HG03521 (cell line): ENCODE measurements at regions not wholly inside any gene's neighbourhood (a gene's known extent, or its start where the extent isn't known, plus 50 kb on each side); places are given as distances from the start of the nearest gene placed in this dataset.
"Not testable (repeated sequence)": the region's sequence is repeated elsewhere in the genome, so short reads cannot be mapped to it uniquely, and the experiment has no call there.

Source experiments
- ATAC-seq: cut with Tn5 transposase; IDR thresholded peaks from one replicate; pipeline ENCODE4 v1.9.1; 2021; ENCODE audit warnings: mild to moderate bottlenecking, moderate library complexity; ENCODE audit not compliant: unreplicated experiment

DNA sequence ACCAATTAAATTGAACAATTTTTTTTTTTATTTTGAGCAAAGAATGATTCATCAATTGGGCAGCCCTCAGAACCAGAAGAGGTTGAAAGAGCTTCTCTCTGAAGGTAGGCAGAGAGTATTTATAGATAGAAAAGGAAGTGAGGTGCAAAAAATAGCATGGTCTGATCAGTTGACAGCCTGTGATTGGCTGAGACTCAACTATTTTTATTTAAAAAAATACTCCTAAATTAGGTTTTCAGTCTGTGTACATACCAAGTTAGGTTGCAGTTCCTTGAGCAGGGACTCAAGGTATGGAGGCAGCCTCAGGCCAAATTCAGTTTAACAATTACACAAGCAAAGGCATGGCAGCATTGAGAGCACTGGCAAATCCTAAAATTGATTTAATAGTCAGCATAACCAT, 1074.7 kb downstream of the SORCS1 start:
- ATAC-seq: no peak

GRCh38 chr10:106086391-106086790, 1078.1 kb downstream of the SORCS1 start:
- ATAC-seq: no peak

DNA sequence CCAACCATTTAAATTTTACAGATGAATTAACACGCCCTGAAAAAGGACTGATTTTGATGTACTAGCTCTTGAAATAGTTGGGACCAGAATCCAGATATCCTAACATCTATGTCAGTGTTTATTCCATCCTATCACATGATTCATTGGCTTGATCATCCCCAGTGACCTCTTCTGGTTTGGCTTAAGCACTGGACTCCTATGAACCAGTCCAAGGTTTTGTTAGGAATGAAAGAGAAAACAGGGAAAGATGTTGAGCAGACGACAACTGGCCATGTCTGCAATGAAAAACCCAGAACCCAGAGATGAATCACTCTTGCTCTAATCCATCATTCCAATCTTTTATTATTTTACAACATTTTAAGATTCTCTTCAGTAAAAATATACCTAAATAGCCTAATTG, 1080.9 kb downstream of the SORCS1 start:
- no peak for ATAC-seq

- ATAC-seq: no peak
These were observed 1081.6 kb downstream of the SORCS1 start for GRCh38 chr10:106082865-106083264.

DNA sequence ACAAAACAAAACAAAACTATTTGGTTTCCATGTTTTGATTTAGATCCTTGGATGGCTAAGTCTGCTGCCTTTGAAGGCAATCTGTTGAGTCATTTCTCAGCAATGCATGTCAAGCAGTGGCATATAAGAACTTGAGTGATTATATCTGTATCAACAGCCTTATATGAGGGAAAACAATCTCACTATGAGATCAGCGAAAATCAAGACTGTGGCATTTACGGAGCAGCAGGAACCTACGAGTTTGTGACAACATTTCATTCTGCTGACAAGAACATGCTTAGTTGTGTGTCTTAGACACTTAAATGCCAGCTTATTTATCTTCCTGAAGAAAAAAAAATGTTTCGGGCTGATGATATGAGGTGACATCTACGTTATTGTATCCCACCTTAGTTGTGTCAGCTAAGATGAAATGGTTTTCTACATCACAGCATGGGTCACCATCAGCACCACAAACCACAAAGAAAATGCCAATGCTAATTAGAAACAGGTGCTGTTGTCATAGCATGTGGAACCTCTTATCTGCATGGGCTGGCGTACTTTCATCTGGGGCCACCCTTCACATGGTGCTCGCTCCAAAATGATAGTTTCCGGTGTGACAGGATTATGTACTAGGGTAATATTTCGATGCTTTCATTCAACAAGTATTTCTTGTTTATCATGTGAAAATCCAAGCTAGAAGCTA, 1085.5 kb downstream of the SORCS1 start:
- ATAC-seq: no peak

DNA sequence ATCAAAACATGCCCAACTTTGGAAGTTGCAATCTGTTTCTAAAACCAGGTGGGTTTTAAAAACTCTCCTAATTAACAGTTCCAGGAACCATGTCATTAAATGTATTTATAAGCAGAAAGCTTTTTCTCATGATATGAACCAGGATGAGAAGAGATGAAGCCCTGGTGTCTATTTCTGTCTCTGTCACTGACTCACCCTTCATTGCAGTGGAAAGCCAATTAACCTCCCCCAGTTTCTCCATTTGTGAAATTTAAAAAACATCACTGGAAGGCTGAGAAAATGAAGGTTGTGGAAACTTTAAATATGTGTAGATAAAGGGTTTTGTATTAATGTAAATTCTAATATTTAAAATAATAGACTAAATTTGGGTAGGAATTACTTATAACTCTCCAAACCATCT, 1088.0 kb downstream of the SORCS1 start:
- ATAC-seq: no peak

GRCh38 chr10:106053061-106053460, 1111.4 kb downstream of the SORCS1 start:
- ATAC-seq: no peak

DNA sequence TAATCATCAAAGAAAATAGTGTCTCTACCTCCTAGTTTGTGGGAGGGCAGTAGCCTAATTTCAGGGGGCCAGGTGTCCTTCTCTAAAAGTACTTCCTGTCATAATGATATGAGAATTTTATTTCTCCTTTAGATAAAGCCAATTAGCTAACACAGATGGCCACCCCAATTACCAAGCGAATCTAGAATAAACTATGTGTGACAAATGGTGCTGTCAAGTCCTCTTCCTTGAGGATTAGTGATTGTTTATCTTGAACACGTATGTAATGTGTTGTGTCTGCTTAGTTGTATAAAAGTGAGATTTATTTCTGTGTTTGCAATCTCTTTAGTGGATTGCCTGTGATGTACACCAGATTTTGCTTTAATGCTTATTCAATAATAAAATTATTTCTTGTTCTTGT, 1120.0 kb downstream of the SORCS1 start:
- ATAC-seq: no peak

DNA sequence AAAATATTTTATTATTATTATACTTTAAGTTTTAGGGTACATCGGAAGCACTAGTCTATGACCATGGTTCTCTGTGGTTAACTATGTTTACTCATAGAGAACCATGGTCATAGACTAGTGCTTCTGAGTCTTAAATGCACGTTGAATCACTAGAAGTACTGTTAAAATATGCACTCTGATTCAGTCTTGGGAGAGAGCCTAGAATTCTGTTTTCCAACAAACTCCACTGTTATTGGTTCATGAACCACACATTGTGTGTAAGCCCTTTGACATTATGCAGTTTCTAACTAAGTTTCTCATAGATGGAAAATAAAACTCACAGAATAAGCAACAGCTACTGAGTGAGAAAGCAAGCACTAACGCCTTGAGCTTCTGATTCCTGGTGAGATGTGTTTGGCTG, 1120.6 kb downstream of the SORCS1 start:
- no peak for ATAC-seq

- ATAC-seq: no peak
These were observed 1126.3 kb downstream of the SORCS1 start for GRCh38 chr10:106038246-106038645.

DNA sequence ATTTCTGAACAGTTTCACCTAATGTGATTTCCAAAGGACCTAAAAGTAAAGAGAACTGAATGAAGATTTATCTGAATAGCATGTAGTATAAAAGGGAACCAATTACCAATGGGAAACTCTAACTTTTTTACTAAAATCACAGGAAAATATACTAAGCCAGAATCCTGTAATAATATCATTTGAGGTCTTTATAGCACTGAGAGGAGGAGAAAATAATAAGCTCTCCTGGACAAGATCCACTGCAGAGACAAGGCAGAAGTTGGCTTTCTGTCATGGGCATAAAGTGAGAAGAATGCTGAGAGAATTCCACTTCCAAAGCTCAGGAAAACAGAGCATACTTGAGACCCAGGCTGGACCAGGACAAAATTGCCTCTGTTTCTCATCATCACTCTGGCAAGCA, 1131.4 kb downstream of the SORCS1 start:
- no peak for ATAC-seq

DNA sequence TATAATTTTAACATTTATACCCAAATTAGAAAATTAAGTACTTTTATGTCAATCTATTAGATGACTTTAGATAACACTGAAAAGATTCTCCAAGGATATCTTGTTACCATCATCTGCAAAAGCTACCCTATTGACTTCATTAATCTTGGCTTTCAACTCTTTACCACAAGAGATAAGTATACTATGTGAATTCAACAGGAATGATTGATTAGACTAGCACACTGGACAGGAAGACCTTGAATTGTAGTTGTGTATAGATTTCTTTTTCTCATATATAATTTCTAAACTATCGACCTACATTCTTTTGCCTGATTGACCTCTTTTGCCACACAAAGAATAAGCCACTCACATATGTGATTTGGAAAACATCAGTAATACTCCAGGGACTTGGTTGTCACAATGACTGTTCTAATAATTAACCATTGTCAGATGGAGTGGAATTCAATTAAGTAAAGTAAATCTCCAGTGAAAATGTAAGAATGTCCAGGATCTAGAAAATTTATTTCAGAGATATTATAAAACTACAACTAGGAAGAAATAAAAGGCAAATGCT, 1132.0 kb downstream of the SORCS1 start:
- no peak for ATAC-seq

- ATAC-seq: no peak
These were observed 1137.3 kb downstream of the SORCS1 start for GRCh38 chr10:106027240-106027639.

DNA sequence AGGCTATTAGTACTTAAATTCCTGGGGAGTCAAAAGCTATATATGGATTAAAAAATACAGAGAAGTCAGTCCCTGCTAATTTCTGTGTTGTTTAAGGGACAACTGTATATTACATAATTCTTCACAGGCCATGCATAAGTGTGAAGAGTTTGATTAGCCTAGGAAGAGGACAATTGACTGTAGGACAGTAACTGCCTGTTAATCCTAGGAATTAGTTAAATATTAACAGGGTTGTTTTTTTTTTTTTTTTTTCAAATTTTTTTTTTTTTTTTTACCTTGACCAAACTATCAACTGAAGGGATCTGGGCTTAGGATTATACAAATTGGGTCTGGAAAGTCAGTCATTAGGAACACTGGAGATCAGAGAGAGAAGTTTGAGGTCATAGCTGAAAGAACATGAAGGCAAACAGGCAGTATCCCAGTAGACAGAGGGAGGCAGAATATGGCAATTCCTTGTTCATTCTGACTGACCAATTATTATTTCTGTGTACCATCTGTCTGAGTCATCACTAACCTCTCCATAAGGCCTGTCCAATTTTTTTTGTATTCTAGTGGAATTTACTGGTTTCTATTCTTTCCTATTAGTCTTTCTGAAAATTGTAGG, 1139.2 kb downstream of the SORCS1 start:
- ATAC-seq: no peak

- no peak for ATAC-seq
These were observed 1141.2 kb downstream of the SORCS1 start for GRCh38 chr10:106023329-106023728.

DNA sequence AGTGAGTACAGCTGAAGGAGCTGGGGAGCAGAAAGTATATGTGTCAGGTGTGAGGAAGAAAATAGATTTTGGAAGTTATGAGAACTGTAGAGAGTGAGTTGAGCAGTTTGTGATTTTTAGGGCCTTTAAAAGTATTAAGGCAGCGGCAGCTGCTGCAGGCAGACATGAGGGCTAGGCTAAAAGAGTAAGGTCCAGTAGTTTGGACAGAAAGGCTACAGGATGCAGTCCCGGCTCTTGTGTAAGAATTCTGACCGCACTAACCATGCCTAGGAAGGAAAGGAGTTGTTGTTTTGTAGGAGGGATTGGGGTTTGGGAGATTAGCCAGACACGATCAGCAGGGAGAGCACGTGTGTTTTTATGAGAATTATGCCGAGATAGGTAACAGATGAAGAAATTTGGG, 1144.9 kb downstream of the SORCS1 start:
- not testable (repeated sequence) for ATAC-seq

- not testable (repeated sequence) for ATAC-seq
These were observed 1148.9 kb downstream of the SORCS1 start for GRCh38 chr10:106015369-106016199.

DNA sequence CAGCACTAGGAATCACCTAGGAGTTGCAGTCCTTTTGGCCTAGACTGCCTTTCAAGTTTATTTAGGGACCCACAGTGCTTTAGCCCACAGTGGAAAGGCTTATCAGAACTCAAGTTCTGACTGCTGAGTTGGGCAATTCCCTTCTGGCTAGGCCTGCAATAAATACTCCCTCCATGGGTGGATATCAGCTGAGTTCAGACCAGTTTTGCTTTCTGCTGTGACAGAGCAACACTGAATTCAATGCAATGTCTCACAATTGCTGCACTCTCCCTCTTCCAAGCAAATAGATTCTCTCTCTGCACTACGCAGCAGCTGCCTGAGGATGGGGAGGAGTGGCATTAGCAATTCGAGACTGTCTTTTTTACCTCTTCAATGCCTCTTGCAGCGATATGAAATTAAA, 1153.3 kb downstream of the SORCS1 start:
- ATAC-seq: no peak

DNA sequence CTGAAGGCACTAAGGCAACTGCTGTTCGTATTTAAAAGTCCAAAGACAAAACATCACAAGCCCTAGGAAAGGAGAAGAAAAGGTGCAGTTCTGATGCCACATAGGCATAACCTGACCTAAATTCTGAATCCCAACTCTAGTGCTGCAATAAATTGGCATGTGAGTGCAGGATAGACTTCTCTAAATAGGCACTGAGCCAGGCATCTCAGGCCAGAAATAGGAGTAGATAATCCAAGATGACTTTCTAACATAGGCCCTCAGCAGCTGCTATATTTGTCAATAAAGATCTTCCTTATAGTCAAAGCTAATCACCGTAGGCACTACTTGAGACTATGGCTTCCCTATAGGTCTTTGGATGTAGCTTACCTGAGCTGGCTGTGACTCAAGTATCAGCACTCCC, 1163.8 kb downstream of the SORCS1 start:
- no peak for ATAC-seq

DNA sequence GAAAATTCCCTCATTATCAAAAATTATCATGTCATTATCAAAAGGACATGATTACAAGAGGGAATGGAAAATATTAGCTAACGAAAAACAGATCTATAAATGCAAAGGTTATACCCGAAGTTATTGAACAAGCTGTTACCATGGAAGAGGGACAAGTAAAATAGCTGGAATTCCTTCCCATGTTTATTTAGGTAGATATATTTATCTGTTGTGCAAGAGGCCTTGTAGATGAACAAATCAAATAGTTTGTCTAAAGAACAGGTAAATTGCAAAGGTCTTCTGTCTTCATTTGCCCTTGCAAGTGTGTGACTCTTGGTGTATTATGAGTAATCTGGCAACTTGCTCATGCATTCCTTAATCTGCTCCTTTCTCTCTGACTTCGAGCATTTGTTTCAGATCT, 1170.9 kb downstream of the SORCS1 start:
- ATAC-seq: no peak

- no peak for ATAC-seq
These were observed 1171.6 kb downstream of the SORCS1 start for GRCh38 chr10:105992928-105993327.

GRCh38 chr10:105990529-105990928, 1174.0 kb downstream of the SORCS1 start:
- ATAC-seq: no peak
